SKM-1 (cell line): ENCODE measurements at regions not wholly inside any gene's neighbourhood (a gene's known extent, or its start where the extent isn't known, plus 50 kb on each side); places are given as distances from the start of the nearest gene placed in this dataset.
"Not testable (repeated sequence)": the region's sequence is repeated elsewhere in the genome, so short reads cannot be mapped to it uniquely, and the experiment has no call there.

Source experiments
- DNase-seq: peaks from one replicate; lab custom pipeline; 2025; ENCODE audit not compliant: unreplicated experiment; lab: John Stamatoyannopoulos, UW

DNA sequence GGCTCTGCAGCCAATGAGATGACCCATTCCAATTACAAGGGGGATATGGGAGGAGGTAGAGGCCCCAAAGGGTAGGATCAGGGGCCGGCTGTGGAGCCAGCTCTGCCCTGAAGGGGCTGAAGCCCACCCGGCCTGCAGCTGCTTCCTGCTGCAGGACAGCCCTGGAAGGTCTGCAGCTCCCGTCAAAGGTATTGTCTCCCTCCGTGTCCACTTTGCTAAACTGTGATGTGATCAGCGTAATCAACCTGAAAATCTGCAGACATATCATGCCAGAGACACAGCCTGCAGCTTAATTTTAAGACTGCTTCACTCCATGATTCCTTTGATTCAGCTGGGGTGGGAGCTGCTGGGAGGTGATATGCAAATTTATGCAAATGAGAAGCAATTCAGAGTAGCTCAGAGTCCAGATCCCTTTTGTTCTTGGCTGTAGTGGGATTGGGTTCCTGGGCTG lies 90.7 kb downstream of the GADD45G start:
- no peak for DNase-seq

DNA sequence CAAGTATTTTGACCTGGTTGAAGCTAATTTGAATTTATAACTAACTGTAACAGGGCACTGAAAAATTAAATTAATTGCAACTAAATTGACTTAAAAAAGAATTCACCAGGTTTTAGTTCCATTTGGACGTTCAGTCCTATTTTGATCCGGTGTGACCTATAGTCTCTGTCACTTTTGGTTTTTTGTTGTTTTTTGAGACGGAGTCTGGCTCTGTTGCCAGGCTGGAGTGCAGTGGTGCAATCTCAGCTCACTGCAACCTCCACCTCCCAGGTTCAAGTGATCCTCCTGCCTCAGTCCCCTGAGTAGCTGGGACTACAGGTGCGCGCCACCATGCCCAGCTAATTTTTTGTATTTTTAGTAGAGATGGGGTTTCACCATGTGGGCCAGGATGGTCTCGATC lies 91.2 kb downstream of the GADD45G start:
- DNase-seq: not testable (repeated sequence)

GRCh38 chr9:89696780-89697179 lies 92.0 kb downstream of the GADD45G start:
- DNase-seq: no peak

DNA sequence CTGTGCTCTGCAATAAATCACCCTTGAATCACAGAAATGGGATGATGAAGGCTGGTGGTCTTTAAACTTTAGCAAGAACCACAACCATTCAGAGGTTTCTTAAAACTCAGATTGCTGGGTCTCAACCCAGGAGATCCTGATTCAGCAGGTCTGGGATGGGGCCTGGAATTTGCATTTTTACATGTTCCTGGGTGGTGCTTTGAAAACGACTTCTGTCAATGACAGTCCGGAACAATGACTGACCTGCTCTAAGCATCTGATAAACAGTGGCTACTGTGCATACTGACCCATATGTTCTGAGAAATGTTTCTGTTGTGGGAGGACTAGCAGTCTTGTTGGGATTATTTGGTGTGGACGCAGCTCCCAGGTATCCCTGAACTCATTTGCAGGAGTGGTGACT lies 92.7 kb downstream of the GADD45G start:
- DNase-seq: no peak

DNA sequence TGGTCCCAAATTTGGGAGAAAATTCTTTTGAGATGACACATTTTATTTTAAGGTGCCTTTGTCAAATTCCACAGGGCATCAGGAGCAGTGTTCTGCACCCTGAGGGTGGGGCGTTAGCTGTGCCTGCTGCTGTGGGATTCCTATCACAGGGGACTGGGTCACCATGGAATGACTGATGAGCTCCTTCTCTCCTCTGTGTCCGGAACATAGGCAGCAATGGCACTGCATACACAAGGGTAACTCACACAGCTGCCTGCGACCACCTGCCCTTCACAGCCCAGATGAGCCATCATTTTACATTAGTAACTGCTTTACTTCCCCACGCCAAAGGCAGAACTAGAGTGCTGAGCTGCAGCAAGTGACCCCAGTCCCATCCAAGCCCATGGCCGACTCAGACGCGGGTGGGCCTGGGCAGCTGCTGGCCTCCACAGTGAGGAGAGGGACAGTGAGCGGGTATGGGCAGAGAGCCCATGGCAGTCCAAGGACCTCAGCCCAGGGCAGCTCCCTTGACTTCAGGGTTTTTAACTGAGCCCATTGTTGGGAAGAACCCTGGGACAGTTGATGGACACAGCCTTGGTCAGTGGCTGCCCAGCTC lies 93.7 kb downstream of the GADD45G start:
- no peak for DNase-seq

DNA sequence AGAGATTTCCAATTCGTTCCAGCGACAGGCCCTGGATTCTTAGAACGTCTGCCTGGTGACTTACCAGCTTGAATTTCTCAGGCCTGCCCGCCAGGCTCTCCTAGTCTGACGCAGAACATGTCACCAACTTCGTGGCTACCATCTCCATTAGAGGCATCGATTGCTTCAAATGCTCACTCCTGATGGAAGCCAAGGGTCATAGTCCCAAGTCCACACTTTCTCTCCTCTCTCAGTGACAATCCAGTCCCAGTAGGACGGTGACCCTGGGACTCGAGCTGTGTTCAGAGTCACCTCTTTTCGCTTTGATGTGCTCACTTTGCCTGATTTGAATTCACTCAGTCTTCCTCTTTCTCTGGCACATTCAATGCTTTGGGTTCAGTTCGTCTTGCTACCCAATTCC lies 94.8 kb downstream of the GADD45G start:
- no peak for DNase-seq

GRCh38 chr9:89701221-89701798 lies 96.5 kb downstream of the GADD45G start:
- DNase-seq: no peak

DNA sequence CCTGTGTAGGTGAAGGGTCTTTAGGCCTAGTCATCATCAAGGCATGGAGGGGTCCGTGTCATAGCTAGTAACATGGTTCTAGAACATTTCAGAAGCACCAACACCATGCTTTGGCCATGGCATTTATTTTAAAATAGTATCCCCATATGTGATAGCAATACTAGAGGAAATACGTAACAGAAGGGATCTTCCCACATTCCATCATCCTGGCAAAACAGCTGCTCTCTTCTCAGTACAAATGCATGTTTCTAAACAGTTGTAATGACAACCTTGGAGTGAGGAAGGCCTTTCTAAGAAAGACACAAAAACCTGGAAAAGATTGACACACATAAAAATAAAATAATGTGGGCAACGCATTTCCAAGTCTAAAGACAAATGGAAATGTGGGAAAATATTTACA lies 97.6 kb downstream of the GADD45G start:
- DNase-seq: no peak

DNA sequence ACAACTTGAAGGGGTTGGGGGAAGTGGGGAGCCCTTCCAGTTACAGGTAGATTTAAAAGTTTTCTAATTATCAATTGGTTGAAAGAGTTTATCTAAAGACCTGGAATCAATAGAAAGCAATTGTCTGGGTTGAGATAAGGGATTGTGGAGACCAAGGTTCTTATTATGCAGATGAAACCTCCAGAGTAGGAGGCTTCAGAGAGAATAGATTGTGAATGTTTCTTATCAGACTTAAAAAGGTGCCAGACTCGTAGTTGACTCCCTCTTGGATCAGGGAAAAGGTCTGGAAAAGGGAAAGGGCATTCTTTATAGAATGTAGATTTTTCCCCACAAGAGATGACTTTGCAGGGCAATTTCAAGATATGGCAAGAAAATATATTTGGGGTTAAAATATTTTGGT lies 100.8 kb downstream of the GADD45G start:
- no peak for DNase-seq

DNA sequence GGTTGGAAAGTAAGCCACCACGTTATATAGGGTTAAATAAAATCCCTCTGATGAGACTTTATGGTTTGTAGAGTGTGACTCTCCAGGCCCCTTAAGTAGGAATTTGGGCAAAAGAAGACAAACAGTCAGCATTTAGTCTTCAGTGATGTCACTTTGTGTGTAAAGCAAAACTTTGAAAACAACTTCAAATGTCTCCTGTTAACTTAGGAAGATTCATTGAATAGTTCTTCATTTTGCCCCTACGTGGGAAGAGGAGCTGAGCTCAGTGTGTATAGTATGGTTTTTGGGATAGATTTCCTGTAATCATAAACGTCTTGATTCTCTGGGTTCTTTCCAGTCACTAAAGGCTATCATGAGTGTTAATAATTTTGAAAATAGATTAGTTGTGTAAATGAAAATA lies 101.3 kb downstream of the GADD45G start:
- no peak for DNase-seq

- no peak for DNase-seq
Measured at GRCh38 chr9:89706731-89707191, 101.9 kb downstream of the GADD45G start.

GRCh38 chr9:89710697-89711096 lies 105.9 kb downstream of the GADD45G start:
- DNase-seq: no peak

- no peak for DNase-seq
Measured at GRCh38 chr9:89711866-89712265, 107.1 kb downstream of the GADD45G start.

GRCh38 chr9:89712283-89712682 lies 107.5 kb downstream of the GADD45G start:
- DNase-seq: no peak

DNA sequence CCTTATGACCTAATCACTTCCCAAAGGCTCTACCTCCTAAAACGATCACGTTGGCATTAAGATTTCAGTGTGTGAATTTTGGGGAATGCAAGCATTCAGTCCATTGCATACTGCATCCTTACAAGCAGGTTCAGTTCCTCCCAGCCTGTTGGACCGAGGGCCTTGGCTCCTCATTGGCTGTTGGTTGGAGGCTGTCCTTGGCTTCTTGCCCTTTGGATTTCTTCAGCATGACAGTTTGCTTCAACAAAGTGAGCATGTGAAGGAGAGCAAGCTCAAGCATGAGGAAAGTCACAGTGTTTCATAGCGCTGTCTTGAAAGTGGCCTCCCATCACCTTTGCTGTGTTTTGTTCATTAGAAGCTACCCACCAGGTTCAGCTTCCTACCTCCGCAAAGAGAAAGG lies 109.5 kb downstream of the GADD45G start:
- no peak for DNase-seq

DNA sequence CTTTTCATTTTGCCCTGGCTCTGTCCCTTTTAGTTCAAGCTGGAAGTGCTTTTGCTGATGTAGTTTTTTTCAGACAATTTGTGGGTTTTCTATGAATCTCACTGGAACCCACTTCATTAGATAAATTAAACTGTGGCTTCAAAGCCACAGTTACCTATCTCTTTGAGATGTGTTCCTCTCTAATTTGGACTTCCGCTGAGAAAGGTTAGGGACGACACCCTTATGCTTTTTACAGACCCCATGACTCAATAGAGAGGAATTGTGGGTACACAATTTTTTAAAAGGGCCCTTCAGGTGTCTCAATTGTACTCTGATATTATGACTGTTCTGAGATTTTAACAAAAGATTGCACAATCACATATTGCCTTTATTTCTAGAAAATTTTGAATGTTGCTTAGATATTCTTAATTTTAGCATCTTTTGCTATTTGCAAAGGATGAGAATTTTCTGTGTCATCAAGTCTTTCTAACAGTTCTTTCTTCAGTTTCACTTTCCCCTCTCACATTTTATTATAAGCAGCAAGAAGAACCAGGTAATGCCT lies 110.6 kb downstream of the GADD45G start:
- DNase-seq: no peak

GRCh38 chr9:89715881-89716280 lies 111.1 kb downstream of the GADD45G start:
- no peak for DNase-seq

- DNase-seq: no peak
Measured at GRCh38 chr9:89716559-89716958, 111.7 kb downstream of the GADD45G start.

GRCh38 chr9:89718176-89718575 lies 113.4 kb downstream of the GADD45G start:
- no peak for DNase-seq

DNA sequence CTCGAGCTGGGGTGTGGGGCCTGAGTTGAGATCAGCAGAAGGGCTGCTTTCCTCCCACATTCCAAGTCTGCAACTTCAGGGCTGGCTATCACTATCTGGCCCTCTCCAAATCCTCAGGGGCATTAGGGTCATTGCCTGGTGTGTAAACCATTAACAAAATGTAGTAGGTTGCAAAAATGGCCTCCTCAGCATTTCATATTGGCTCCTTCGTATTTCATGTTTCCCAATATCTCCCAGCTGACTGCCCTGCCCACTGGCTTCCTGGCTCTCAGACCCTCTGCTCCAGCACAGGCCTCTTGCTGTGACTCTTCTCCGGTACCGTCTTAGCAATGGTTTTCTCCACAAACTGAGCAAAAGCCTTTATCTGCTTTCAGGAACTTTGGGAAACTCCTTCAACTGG lies 113.8 kb downstream of the GADD45G start:
- no peak for DNase-seq

DNA sequence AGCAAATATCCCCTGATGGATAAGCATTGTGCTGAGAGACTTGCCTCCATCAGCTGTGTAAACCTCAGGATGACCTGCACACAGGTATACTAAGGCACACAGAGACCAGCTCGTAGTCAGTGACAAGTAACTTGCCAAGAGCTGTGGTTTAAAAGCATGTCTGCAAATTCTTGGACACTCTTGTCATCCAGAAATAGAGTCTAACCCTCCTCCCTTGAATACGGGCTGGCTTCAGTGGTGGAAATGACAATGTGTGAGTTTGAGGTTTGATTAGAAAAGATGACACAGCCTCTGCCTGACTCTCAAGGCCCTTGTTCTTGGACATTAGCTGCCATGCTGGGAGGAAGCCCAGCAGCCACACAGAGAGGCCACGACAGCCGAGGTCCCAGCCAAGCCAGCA lies 114.4 kb downstream of the GADD45G start:
- no peak for DNase-seq

- no peak for DNase-seq
Measured at GRCh38 chr9:89720696-89721175, 115.9 kb downstream of the GADD45G start.
